GM21723 (cell line): ENCODE measurements at regions not wholly inside any gene's neighbourhood (a gene's known extent, or its start where the extent isn't known, plus 50 kb on each side); places are given as distances from the start of the nearest gene placed in this dataset.

ENCODE experiments used
- ATAC-seq: cut with Tn5 transposase; IDR thresholded peaks from one replicate; pipeline ENCODE4 v1.9.1; 2021; ENCODE audit warnings: mild to moderate bottlenecking, moderate library complexity; ENCODE audit not compliant: unreplicated experiment

- ATAC-seq = no peak
Measured at GRCh38 chr11:36885154-36885553, 287.1 kb upstream of the RAG2 start.

DNA sequence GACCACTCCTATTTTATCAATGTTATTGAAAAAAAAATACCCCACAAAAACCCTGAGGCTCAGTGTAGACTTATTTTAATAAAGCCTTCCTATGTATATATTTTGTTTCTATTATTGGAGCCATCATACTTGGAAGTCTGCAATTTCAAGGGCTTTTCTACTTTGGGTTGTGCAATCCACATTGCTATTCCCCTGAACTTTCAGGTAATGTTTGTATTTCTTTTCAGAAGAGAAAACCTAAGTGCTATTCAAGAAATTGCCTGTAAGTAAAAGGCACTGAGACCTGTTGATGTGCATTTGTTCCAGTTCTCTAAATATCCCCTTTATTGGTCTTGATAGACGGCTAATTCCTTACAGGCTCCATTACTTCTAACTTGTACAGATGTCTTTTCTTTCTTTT, 280.7 kb upstream of the RAG2 start:
- ATAC-seq = no peak

- no peak for ATAC-seq
Measured at GRCh38 chr11:36877149-36877548, 279.1 kb upstream of the RAG2 start.

DNA sequence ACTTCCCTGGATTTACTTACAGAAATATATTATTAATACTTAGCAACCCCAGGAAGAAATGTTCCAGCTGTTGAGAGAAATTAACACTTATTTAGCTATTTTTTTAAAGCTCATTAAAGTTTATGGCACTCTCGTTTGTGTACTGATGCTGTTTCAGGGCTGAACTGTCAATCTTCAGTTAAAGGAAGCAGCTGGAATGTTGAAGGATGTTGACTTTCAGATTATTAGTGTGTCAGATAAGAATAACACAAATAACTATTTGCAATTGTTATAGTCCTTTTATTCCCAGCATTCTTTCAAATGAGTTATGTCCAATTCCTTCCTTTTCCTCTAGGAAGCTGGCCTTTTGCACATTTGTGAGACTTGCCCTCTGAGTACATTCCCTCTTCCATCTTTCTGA, 278.2 kb upstream of the RAG2 start:
- no peak for ATAC-seq

DNA sequence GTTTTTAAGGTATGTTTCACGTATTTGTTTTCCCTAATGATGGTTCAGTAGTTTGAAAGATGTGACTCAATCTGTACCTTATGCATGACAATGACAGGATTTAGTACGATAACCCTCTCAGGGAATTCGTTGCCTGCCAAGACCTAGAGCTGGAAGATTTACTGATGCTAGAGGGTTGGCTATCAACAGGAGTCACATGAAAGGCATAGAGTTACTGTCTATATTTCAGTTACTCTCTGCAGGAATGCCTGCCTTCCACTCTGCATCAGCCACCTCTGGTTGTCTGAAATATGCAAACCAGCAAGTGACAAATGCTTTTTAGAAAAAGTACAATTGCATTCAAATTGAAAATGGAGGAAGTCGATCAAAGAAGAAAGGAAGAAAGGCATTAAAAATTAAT, 276.3 kb upstream of the RAG2 start:
- no peak for ATAC-seq

DNA sequence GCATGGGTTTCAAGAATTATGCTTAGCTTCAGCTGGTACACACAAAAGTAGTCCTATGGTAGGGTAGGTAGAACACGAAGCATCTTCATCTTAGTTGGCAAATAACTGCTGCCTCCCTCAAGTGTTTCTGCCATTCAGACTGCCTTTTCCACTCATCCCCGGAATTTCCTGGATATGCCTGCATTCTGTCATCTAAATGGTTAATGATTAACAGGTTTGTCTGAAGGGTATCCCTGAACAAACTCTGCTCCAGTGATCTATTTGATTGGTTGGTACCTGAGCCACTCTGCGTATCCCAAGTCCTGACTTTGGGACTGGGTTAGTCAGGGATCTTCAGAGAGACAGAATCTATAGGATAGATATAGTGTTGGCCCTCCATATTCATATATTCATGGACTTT, 272.3 kb upstream of the RAG2 start:
- ATAC-seq = no peak

DNA sequence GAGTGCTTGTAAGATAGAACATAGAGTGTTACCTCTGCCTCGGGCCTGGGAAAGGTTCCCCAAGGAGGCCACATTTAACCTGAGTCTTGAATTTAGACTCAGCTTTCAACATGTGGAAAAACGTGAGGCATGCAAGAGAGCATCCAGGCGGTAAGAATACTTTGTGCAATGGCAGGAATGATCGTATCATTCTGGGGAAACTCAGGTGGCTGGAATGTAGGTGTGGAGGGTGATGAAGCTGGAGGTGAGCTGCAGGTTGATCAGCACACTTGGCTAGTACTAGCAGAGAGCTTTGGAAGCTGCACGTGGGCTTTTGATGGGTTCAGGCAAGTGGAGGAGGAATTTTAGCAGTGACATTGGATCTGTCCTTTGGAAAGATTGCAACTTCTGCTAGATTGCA, 270.3 kb upstream of the RAG2 start:
- ATAC-seq = no peak

DNA sequence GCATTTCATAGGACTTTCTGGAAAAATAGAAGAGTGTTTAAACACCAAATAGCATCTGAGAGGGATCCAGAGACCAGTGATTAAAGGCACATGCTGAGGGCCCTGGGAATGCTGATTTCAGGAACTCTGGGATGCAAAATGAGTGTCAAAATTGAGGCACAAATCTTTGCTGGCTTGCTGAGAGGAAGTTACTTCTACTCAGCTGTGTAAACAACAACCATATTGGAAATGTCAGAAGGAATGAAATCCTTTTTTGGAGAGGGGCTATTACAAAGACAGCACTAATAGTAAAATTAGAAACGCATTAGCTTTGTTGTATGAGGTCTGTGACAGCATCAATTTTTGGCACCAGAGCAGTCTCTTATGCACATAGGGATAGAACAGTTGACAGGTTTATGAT, 267.8 kb upstream of the RAG2 start:
- no peak for ATAC-seq

- no peak for ATAC-seq
Measured at GRCh38 chr11:36854875-36855274, 256.8 kb upstream of the RAG2 start.

DNA sequence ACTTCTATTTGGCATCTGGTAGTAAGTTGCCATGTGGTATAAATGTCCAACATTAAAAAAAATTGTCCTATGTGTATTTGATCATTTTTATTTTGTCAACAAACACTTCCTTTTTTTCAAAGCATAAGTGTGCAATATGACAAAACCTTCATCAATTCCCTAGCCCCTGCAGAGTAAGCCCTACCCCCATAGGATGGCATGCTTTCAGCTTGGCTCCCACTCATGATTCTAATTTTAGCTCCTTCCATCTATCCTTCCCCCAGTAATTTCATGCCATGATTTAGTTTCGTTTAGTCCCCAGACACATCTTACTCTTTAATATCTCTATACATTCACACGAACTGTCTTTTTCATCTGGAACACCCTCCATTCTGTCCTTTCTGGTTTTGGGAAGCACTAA, 250.6 kb upstream of the RAG2 start:
- ATAC-seq = no peak

- ATAC-seq = no peak
Measured at GRCh38 chr11:36840378-36840777, 242.3 kb upstream of the RAG2 start.

GRCh38 chr11:36837831-36838437, 239.9 kb upstream of the RAG2 start:
- no peak for ATAC-seq

DNA sequence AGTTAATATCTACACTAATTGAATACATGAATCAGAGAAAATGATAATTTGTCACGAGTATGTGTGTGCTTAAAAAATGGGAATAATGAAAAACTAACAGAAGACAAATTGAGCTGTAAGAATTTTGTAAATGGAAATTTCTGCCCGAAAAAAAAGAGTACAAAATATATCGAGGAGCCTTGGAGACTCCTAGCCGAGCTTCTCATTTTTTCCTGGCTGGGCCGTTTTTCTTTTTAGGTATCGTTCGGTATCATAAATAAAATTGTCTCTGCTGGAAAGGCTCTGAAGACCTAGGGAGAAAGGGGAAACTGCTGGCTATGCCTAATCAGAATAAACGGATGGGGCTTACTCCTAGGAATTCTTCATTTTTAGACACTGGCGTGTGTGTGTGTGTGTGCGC, 227.2 kb upstream of the RAG2 start:
- no peak for ATAC-seq

DNA sequence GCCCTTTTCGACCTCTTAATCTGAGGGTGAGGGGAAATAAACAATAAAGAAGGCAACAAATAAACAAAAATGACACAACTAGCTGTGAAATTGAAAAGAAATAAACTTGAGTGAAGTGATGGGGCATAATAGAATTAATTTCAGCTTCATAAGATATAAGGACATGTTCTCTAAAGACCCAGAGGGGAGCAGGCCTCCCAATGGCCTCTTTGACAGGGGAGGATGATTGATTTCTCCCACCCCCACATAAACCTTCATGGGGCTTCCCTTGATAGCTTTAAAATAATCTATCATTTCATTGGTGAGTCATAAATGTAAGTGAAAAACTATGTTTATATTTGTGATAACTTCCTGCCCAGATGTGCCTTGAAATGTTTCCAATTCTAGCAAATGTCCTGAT, 226.3 kb upstream of the RAG2 start:
- no peak for ATAC-seq

GRCh38 chr11:36822829-36823228, 224.8 kb upstream of the RAG2 start:
- no peak for ATAC-seq

DNA sequence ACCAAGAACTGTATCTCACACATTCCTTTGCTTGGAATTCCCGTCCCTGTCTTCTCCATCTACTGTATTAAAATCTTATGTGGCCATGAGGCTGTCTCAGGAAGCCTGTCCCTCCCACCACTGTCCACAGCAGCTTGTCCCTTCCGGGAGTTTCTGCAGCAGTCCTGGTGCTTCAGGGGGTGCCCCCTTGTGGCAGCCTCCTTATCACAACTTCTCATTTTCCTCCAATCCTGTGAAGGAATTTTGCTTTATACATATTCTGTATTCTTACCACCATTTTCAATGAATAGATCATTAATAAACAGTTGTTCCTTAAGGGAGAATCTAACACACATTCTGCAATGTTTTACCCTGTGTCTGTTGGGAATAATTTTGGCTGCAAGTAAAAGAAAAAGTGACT, 220.4 kb upstream of the RAG2 start:
- ATAC-seq = no peak

DNA sequence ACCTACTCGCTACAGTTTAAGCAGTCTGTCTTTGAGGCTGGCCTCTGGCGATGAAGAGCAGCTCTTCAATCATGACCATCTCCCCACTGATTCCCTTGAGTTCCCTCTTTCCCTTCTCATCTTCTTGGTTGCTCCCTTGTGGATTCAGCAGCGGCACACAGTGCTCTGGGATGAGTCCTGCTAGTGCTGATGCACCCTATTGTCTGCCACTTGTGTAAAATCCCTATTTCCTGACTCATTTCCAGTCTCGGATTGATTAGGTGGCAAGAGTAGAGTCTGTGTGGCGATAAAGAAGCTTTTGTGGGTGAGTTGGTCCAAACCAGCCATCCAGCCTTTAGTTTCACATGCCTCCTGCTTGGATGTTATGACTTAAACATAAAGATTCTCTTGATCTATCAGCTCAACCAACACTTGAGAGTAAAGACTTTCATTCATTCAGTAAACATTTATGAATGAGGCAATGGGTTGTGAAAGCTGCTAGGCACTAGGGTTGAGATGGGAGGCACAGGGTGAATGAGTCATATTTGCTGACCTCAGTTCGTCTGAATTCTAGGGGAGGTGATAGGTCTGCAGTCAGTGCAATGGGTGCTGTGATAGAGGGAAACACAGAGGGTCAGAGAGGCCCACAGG, 219.4 kb upstream of the RAG2 start:
- ATAC-seq = no peak

DNA sequence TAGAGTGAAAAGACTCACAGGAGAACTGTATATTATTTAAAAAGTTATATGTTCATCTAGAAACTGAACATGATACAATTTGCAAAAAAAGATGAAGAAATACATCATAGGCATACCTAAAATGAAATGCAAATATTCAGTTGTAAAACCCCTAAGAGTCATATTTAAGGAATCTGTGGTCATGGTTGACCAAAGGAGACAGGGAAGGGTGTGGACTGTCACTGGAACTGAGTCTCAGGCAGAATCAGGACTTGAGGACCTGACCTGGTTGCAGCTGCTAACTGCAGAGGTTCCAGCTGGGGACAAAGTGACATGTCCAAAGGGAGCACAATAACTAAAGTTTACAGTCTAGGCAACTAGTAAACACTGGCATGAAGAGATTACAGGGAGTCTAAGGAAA, 211.3 kb upstream of the RAG2 start:
- ATAC-seq = no peak

GRCh38 chr11:36807871-36808270, 209.8 kb upstream of the RAG2 start:
- no peak for ATAC-seq

DNA sequence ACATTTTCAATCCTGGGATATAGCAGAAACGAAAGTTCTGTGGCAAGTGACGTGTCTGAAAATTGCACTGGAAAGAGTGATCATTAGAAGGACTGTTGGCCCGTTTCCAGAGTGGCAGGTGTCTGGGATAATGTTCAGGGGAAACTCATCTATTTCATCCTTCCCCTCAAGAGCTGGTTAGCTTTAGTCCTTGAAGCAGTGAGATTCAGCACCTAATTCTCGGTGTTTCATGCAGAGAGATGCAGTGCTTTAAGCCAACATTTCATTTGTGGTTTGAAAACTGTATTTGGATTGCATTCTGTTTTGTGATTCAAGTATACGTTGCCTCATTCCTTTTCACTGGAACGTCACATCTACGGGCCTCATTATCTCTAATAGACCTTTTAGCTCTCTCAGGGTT, 205.0 kb upstream of the RAG2 start:
- ATAC-seq = no peak

GRCh38 chr11:36792996-36793914, 195.2 kb upstream of the RAG2 start:
- ATAC-seq = no peak

- no peak for ATAC-seq
Measured at GRCh38 chr11:36791957-36792356, 193.9 kb upstream of the RAG2 start.
